ENCODE measurements at regions not wholly inside any gene's neighbourhood (a gene's known extent, or its start where the extent isn't known, plus 50 kb on each side); places are given as distances from the start of the nearest gene placed in this dataset.

DNA sequence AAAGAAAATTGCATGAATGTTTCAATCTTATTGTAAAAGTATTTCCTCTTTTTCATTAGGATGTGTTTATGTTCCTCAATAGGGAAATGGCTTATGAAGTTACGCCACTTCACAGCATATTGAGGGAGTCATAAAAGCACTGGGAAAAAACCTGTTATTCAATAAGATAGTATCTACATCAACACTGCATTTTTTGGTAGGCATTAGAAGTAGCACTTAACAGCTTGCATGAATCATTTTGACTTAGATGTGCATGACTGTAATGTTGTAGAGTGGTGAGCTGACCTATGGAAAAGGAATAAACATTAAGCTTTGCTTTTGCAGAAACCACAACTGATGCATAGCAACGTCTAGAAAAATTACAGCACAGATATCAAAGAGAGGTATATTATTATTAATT is 111.2 kb upstream of the GRXCR1 start:
- TF ChIP-seq POLR2A (IDR thresholded peaks at IDR 0.05) (no peak), POLR2AphosphoS5 (IDR thresholded peaks at IDR 0.05) (no peak)
- TF ChIP-seq, protein P1, sequence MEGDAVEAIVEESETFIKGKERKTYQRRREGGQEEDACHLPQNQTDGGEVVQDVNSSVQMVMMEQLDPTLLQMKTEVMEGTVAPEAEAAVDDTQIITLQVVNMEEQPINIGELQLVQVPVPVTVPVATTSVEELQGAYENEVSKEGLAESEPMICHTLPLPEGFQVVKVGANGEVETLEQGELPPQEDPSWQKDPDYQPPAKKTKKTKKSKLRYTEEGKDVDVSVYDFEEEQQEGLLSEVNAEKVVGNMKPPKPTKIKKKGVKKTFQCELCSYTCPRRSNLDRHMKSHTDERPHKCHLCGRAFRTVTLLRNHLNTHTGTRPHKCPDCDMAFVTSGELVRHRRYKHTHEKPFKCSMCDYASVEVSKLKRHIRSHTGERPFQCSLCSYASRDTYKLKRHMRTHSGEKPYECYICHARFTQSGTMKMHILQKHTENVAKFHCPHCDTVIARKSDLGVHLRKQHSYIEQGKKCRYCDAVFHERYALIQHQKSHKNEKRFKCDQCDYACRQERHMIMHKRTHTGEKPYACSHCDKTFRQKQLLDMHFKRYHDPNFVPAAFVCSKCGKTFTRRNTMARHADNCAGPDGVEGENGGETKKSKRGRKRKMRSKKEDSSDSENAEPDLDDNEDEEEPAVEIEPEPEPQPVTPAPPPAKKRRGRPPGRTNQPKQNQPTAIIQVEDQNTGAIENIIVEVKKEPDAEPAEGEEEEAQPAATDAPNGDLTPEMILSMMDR (IDR thresholded peaks at IDR 0.05) = no peak
